Retinal pigment epithelial cell (primary cell): ENCODE measurements at regions not wholly inside any gene's neighbourhood (a gene's known extent, or its start where the extent isn't known, plus 50 kb on each side); places are given as distances from the start of the nearest gene placed in this dataset.
A peak's percentile ranks its signal among the peaks of the same experiment; 100 is the strongest.

Experiments
- DNase-seq: peaks from one replicate; pipeline ENCODE4 v3.0.0-alpha.2; 2010; ENCODE audit warnings: low read depth
- H3K4me3 ChIP-seq: 2 replicates; pipeline ENCODE4 v1.5.1; 2011; ENCODE audit warnings: mild to moderate bottlenecking, low read length, control low read depth, moderate library complexity
- CTCF ChIP-seq: conservative IDR thresholded peaks from 2 replicates; pipeline ENCODE4 v1.5.1; 2011; ENCODE audit warnings: low read depth, low read length, control low read depth, inconsistent platforms

DNA sequence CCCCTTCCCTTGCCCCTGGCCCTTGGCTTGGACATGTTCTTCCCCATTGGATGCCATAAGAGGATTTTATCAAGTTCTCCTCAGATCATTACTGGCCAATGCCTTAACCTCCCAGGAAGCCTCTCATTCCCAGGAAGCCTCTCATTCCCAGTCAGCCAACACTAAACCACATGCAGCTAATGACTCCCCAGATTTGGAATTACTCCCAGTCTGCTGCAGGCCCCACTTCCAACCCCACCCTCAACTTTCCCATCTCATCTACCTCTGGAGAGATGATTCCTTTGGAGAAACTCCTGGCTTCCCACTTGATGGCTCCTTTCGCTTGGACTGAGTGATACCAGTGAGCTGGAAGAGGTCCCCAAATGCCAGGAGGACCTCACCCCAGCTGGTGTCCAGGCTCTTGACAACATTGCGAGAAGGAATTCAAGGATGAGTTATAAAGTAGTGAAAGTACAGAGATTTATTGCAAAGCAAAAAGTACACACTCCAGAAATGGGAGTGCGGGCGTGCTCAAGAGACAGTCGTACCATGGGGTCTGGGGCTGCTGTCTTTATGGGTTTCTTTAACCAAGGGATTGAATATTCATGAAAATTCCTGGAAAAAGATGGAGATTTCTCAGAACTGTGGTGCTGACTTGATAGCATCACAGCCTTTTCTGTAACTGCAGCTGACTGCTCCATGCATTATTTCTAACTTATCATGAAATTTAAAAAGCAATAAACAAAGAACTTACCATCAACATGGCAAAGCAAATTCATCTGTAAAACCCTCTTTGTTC lies 117.2 kb upstream of the ADCY1 start:
- no peak for DNase-seq
- TF ChIP-seq CTCF, result no peak
- no peak overlapping the region for H3K4me3 ChIP-seq

GRCh38 chr7:45457591-45457990 lies 116.6 kb upstream of the ADCY1 start:
- DNase-seq, result no peak
- no peak overlapping the region for H3K4me3 ChIP-seq
- no peak for TF ChIP-seq CTCF

DNA sequence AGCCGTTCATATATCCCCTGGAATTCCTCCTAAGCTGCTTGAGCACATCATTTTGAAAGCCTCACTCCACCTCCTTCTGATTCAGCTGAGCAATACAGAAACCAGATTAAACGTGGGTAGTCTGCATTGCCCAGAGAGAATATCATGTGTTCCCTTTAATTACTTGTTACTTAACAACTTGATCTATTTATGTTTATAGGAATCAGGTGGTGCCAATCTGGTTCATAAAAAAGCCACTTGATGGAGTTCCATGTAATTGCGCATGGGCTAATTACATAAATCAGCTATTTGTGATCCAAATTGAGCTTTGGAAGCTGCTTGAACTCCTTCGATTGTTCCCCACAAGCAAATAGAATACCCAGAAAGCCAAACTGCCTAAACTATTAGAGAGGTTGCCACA lies 114.7 kb upstream of the ADCY1 start:
- TF ChIP-seq CTCF, result no peak
- no peak overlapping the region for H3K4me3 ChIP-seq
- DNase-seq, result peak; percentile 34

DNA sequence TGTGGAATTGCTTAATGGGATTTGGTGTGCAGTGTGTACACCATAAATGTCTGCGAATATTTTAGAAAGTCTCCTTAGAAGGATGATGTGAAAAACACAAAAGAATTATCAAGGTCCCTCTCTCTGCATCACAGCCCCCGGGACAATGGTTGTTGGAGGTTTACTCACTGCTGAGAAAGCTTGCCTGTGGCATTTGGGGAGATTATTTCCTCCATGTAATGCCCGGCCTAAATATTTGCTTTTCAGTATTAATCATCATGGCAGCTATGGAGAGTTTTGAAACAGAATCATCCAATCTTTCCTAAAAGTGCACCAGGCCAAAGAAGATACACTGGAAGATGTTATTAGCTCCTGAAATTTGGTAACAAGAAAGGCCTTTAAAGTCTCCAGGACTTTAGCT lies 113.8 kb upstream of the ADCY1 start:
- no peak for DNase-seq
- no peak for TF ChIP-seq CTCF
- no peak overlapping the region for H3K4me3 ChIP-seq

DNA sequence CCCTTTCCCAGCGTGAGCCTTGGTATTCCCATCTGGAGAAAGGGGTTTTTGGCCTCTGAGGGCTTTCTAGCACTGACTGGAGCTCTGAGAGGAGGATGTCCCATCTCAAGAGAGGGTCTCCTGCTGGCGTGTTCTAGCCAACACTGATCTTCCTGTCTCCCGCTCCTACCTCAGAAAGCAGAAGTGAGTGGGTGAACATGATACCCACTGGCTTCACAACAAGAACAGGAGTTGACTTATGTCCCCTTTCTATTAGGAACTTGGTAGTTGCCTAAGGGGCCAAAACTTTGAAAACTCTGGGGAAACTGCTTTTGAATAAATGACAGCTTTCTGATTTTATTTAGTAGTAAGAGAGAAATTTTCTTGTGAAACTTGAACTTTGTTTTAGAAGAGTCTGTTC lies 113.1 kb upstream of the ADCY1 start:
- no peak for DNase-seq
- no peak overlapping the region for H3K4me3 ChIP-seq
- TF ChIP-seq CTCF, result no peak

DNA sequence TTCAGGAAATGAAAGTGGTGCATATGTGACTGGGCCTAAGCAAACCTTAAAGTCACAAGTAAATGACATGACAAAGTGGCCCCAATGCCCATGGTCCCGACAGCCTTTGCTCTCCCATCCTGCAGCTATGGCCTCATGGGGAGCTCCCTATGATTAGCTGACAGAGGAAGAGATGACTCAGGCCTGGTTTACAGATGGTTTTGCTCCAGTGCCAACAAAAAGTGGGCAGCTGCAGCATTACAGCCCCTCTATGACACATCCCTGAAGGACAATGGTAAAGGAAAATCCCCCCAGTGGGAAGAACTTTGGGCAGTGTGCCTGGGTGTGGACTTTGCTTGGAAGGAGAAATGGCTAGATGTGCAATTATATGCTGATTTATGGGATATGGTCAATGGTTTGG lies 105.1 kb upstream of the ADCY1 start:
- TF ChIP-seq CTCF, result no peak
- DNase-seq, result no peak
- no peak overlapping the region for H3K4me3 ChIP-seq

DNA sequence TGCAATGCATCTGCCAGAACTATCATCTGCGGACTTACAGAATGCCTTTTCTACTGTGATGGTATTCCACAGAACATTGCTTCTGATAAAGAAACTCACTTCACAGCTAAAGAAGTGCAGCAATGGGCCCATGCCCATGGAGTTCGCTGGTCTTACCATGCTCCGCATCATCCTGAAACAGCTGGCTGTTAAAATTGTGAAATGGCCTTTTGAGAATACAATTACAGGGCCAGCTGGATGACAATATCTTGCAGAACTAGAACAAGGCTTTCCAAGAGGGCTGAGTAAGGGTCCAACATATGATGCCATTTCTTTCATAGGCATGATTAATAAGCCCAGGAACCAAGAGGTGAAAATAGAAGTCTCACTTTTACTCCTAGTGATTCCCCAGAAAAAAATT lies 104.1 kb upstream of the ADCY1 start:
- TF ChIP-seq CTCF, result no peak
- H3K4me3 ChIP-seq, result no peak overlapping the region
- no peak for DNase-seq
